Kidney (tissue), 13 donors: ENCODE measurements at regions not wholly inside any gene's neighbourhood (a gene's known extent, or its start where the extent isn't known, plus 50 kb on each side); places are given as distances from the start of the nearest gene placed in this dataset.
"Not testable (repeated sequence)": the region's sequence is repeated elsewhere in the genome, so short reads cannot be mapped to it uniquely, and the experiment has no call there.

Experiments
- DNase-seq, 5 donors: peaks; one replicate each; pipeline ENCODE4 v3.0.0-alpha.2; 2013 to 2020
- FAIRE-seq: peaks from 2 replicates; lab custom pipeline; 2012; peaks lifted over from hg19 to GRCh38; lab: Jason Lieb, UNC
- H3K27ac ChIP-seq, 2 donors: one replicate each; pipeline ENCODE4 v1.7.0; 2013; ENCODE audit warnings: low read depth in 2 of 2, low read length in 2 of 2, inconsistent platforms in 1 of 2
- H3K27me3 ChIP-seq: one replicate; pipeline ENCODE4 v1.7.1; 2013; ENCODE audit warnings: low read length, inconsistent platforms; ENCODE audit not compliant: control insufficient read depth, insufficient read depth
- H3K36me3 ChIP-seq, 3 donors: one replicate each; pipeline versions ENCODE4 v1.7.0 to v1.7.1; 2013; ENCODE audit warnings: low read length in 3 of 3, control low read depth in 1 of 3, inconsistent platforms in 1 of 3; ENCODE audit not compliant: insufficient read depth in 3 of 3, control insufficient read depth in 2 of 3
- H3K4me1 ChIP-seq, 3 donors: one replicate each; pipeline versions ENCODE4 v1.7.0 to v1.7.1; 2013; ENCODE audit warnings: low read length in 3 of 3, inconsistent platforms in 1 of 3, low read depth in 1 of 3; ENCODE audit not compliant: control insufficient read depth in 2 of 3, insufficient read depth in 2 of 3
- H3K4me3 ChIP-seq, 3 donors: one replicate each; pipeline versions ENCODE4 v1.7.0 to v1.8.1; 2013; ENCODE audit warnings: low read length in 3 of 3, control low read depth in 1 of 3, inconsistent platforms in 1 of 3
- H3K9ac ChIP-seq, 3 donors: one replicate each; pipeline versions ENCODE4 v1.7.0 to v1.7.1; 2013; ENCODE audit warnings: low read length in 3 of 3, control low read depth in 1 of 3, inconsistent platforms in 1 of 3
- H3K9me3 ChIP-seq, 3 donors: one replicate each; pipeline versions ENCODE4 v1.7.0 to v1.7.1; 2013; ENCODE audit warnings: low read length in 3 of 3, control low read depth in 1 of 3, inconsistent platforms in 1 of 3; ENCODE audit not compliant: control insufficient read depth in 2 of 3, insufficient read depth in 1 of 3
- intact Hi-C: fragments of 100-400 bp; cut with DNase I; formaldehyde crosslinking; loops from one replicate; pipeline ENCODE4 v1.11.1; 2022
- TF ChIP-seq, protein P1 (sequence below): IDR thresholded peaks from 3 replicates; pipeline ENCODE4 v1.5.1; 2012; ENCODE audit warnings: mild to moderate bottlenecking, moderate library complexity, borderline replicate concordance; ENCODE audit not compliant: insufficient read depth; ENCODE audit errors: extremely low read depth
- donor health status: control.
- donor health status: control.
- donor health status: control.
- donor health status: control.
- donor health status: control.
- donor health status: DM: yes; HTN: yes; CAD: no.
- donor health status: Normal renal cell carcinoma (clear cell type).

DNA sequence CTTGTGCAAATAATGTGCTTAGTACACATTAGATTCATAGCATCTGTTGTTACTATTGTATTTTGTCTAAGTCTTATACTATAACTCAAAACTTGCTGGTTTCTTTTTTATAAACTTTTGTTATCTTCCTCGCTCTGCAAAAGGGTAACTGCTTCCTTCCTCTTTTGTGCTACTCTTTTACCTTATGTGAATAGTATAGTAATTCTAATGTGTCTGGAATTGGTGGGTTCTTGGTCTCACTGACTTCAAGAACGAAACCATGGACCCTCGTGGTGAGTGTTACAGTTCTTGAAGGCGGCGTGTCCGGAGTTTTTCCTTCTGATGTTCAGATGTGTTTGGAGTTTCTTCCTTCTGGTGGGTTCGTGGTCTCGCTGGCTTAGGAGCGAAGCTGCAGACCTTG lies 563.1 kb upstream of the LUZP2 start:
- H3K27ac ChIP-seq: no peak overlapping the region
- H3K36me3 ChIP-seq: no peaks in the 10 kb centered on the region
- H3K4me1 ChIP-seq: no peaks in the 10 kb centered on the region
- no peak overlapping the region for H3K9ac ChIP-seq
- TF ChIP-seq, protein P1, sequence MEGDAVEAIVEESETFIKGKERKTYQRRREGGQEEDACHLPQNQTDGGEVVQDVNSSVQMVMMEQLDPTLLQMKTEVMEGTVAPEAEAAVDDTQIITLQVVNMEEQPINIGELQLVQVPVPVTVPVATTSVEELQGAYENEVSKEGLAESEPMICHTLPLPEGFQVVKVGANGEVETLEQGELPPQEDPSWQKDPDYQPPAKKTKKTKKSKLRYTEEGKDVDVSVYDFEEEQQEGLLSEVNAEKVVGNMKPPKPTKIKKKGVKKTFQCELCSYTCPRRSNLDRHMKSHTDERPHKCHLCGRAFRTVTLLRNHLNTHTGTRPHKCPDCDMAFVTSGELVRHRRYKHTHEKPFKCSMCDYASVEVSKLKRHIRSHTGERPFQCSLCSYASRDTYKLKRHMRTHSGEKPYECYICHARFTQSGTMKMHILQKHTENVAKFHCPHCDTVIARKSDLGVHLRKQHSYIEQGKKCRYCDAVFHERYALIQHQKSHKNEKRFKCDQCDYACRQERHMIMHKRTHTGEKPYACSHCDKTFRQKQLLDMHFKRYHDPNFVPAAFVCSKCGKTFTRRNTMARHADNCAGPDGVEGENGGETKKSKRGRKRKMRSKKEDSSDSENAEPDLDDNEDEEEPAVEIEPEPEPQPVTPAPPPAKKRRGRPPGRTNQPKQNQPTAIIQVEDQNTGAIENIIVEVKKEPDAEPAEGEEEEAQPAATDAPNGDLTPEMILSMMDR: no peak
- H3K27me3 ChIP-seq: no peaks in the 10 kb centered on the region
- H3K4me3 ChIP-seq: no peak overlapping the region
- intact Hi-C loops: no loop called here
- H3K9me3 ChIP-seq: no peaks in the 10 kb centered on the region
- DNase-seq: no peak
- no peak for FAIRE-seq

DNA sequence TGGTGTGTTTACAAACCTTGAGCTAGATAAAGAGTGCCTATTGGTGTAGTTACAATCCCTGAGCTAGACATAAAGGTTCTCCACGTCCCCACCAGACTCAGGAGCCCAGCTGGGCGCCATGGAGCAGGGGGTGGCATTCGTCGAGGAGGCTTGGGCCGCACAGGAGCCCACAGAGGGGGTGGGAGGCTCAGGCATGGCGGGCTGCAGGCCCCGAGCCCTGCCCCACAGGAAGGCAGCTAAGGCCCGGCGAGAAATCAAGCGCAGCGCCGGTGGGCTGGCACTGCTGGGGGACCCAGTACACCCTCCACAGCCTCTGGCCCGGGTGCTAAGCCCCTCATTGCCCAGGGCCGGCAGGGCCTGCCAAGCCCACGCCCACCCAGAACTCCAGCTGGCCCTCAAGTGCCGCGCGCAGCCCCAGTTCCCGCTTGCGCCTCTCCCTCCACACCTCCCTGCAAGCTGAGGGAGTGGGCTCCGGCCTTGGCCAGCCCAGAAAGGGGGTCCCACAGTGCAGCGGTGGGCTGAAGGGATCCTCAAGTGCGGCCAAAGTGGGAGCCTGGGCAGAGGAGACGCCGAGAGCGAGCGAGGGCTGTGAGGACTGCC lies 562.1 kb upstream of the LUZP2 start:
- H3K4me1 ChIP-seq, H3K27ac ChIP-seq, FAIRE-seq, H3K4me3 ChIP-seq, H3K9ac ChIP-seq, H3K9me3 ChIP-seq, intact Hi-C loops, H3K36me3 ChIP-seq, DNase-seq, H3K27me3 ChIP-seq: not testable (repeated sequence)

DNA sequence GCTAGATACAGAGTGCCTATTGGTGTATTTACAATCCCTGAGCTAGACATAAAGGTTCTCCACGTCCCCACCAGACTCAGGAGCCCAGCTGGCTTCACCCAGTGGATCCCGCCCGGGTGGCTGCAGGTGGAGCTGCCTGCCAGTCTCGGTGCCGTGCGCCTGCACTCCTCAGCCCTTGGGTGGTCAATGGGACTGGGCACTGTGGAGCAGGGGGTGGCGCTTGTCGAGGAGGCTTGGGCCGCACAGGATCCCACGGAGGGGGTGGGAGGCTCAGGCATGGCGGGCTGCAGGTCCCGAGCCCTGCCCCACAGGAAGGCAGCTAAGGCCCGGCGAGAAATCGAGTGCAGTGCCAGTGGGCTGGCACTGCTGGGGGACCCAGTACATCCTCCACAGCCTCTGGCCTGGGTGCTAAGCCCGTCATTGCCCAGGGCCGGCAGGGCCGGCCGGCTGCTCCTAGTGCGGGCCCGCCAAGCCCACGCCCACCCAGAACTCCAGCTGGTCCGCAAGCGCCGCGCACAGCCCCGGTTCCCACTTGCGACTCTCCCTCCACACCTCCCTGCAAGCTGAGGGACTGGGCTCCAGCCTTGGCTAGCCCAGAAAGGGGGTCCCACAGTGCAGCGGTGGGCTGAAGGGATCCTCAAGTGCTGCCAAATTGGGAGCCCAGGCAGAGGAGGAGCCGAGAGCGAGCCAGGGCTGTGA lies 554.6 kb upstream of the LUZP2 start:
- H3K9ac ChIP-seq, H3K27me3 ChIP-seq, H3K4me3 ChIP-seq, H3K9me3 ChIP-seq, FAIRE-seq, H3K36me3 ChIP-seq, H3K4me1 ChIP-seq, DNase-seq, H3K27ac ChIP-seq, intact Hi-C loops: not testable (repeated sequence)

DNA sequence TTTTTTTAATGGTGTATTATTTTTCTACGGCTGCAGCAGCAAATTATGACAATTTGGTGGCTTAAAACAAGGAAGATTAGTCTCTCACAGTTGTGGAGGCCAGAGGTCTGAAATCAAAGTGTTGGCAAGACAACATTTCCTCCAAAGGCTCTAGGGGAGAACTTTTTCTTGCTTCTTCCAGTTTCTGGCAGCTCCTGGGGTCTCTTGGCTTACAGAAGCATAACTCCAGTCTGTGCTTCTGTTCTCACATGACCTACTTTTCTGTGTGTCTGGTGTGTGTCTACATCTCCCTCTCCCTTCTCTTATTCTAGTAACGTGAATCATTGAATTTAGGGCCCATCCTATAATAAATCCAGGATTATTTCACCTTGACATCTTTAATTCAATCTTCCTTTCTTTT lies 551.9 kb upstream of the LUZP2 start:
- no peak overlapping the region for H3K27ac ChIP-seq
- H3K27me3 ChIP-seq: no peaks in the 10 kb centered on the region
- no peaks in the 10 kb centered on the region for H3K9me3 ChIP-seq
- no peaks in the 10 kb centered on the region for H3K36me3 ChIP-seq
- TF ChIP-seq, protein P1: no peak
- no peak overlapping the region for H3K9ac ChIP-seq
- H3K4me1 ChIP-seq: no peaks in the 10 kb centered on the region
- DNase-seq: no peak
- intact Hi-C loops: no loop called here
- no peak for FAIRE-seq
- H3K4me3 ChIP-seq: no peak overlapping the region
